PC-9 (cell line): ENCODE measurements at regions not wholly inside any gene's neighbourhood (a gene's known extent, or its start where the extent isn't known, plus 50 kb on each side); places are given as distances from the start of the nearest gene placed in this dataset.

Source experiments
- BruUV-seq: library from RNA; stranded (reverse); fragments of 400-500 nt; replicated peaks from 2 replicates; lab custom pipeline; 2021; lab: Mats Ljungman, UMichigan
- CTCF ChIA-PET: fragments of 300-600 bp; sonication (Branson Sonifier 250); formaldehyde crosslinking; loops from one replicate; lab custom pipeline; 2022; ENCODE audit warnings: antibody characterized with exemption; lab: Charles Lee
- POLR2A ChIA-PET: fragments of 300-600 bp; sonication (Branson Sonifier 250); formaldehyde crosslinking; loops from one replicate; lab custom pipeline; 2022; ENCODE audit warnings: antibody characterized with exemption; ENCODE audit not compliant: unreplicated experiment; lab: Charles Lee
- DNase-seq, 2 experiments: peaks; one replicate each; pipeline versions ENCODE4 v3.0.0 to v3.0.0-alpha.2; 2015 to 2022; ENCODE audit warnings: mixed read lengths in 1 of 2
- H2AFZ ChIP-seq: fragments of 200-600 bp; sonication (generic); 2 replicates; pipeline ENCODE4 v1.8.1; 2017; ENCODE audit warnings: antibody characterized with exemption
- H3F3A ChIP-seq: fragments of 200-600 bp; sonication (generic); 2 replicates; pipeline ENCODE4 v1.8.1; 2017; ENCODE audit warnings: antibody characterized with exemption, mild to moderate bottlenecking, low read depth; ENCODE audit not compliant: insufficient read depth
- H3K27ac ChIP-seq: fragments of 200-600 bp; sonication (generic); 2 replicates; pipeline ENCODE4 v1.6.1; 2016; ENCODE audit warnings: mixed run types
- H3K27me3 ChIP-seq: fragments of 200-600 bp; sonication (generic); 2 replicates; pipeline ENCODE4 v1.6.1; 2016; ENCODE audit warnings: low read depth, mixed run types; ENCODE audit not compliant: insufficient read depth
- H3K36me3 ChIP-seq: fragments of 200-600 bp; sonication (generic); 2 replicates; pipeline ENCODE4 v1.6.1; 2016; ENCODE audit warnings: low read depth, mixed run types
- H3K4me1 ChIP-seq: fragments of 200-600 bp; sonication (generic); replicated peaks from 2 replicates; pipeline ENCODE4 v1.6.1; 2016; ENCODE audit warnings: mixed run types; ENCODE audit not compliant: insufficient read depth
- H3K4me2 ChIP-seq: fragments of 200-600 bp; sonication (generic); 2 replicates; pipeline ENCODE4 v1.6.1; 2017; ENCODE audit warnings: mixed run types
- H3K4me3 ChIP-seq: fragments of 200-600 bp; sonication (generic); 2 replicates; pipeline ENCODE4 v1.6.1; 2016; ENCODE audit warnings: mixed run types
- H3K79me2 ChIP-seq: fragments of 200-600 bp; sonication (generic); 2 replicates; pipeline ENCODE4 v1.6.1; 2017; ENCODE audit warnings: low read depth, mixed run types
- H3K9me2 ChIP-seq: fragments of 200-600 bp; sonication (generic); 2 replicates; pipeline ENCODE4 v1.8.1; 2017; ENCODE audit warnings: mild to moderate bottlenecking; ENCODE audit not compliant: insufficient read depth
- H3K9me3 ChIP-seq: fragments of 200-600 bp; sonication (generic); 2 replicates; pipeline ENCODE4 v1.8.1; 2016; ENCODE audit warnings: low read depth; ENCODE audit not compliant: insufficient read depth
- H4K20me1 ChIP-seq: fragments of 200-600 bp; sonication (generic); 2 replicates; pipeline ENCODE4 v1.8.1; 2017; ENCODE audit not compliant: insufficient read depth
- EZH2 ChIP-seq: fragments of 200-600 bp; sonication (generic); IDR thresholded peaks from 2 replicates; pipeline ENCODE4 v1.8.0; 2017; ENCODE audit warnings: antibody characterized with exemption, low read depth
- intact Hi-C: fragments of 100-400 bp; cut with micrococcal nuclease; formaldehyde crosslinking; loops from one replicate; pipeline ENCODE4 v1.10.0; 2022; ENCODE audit not compliant: unreplicated experiment
- TF ChIP-seq, protein P1 (sequence below): fragments of 200-600 bp; sonication (generic); conservative IDR thresholded peaks from 2 replicates; pipeline ENCODE4 v1.6.1; 2017; ENCODE audit warnings: mixed run types, antibody characterized with exemption, mild to moderate bottlenecking, moderate library complexity

DNA sequence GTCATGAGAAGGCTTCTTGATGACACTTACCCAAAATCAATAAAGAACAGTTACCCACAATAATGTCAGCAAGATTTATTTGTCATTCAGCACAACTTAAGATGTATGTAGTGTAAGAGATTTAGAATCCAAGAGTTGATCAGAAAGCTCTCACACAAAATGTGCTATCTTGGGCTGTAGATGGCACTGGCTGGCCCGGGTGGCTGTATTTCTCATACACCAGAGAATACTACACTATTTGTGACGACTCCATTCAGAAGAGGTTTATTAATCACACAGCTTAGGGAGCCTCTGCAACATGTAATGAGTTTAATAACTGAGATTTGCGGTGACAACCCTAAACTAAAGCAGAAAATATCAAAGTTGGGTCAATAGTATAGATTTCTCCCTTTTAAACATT is 530.4 kb upstream of the KLHL29 start:
- intact Hi-C loops = no loop called here
- no peaks in the 10 kb centered on the region for H4K20me1 ChIP-seq
- no peak overlapping the region for H3K4me3 ChIP-seq
- no peaks in the 10 kb centered on the region for H3K27me3 ChIP-seq
- CTCF ChIA-PET = no interaction called here
- H3K27ac ChIP-seq = no peak overlapping the region
- POLR2A ChIA-PET = no interaction called here
- H3K9me2 ChIP-seq = no peaks in the 10 kb centered on the region
- H3K79me2 ChIP-seq = no peaks in the 10 kb centered on the region
- H3K9me3 ChIP-seq = no peaks in the 10 kb centered on the region
- H3K4me2 ChIP-seq = no peak overlapping the region
- no peak for DNase-seq
- no peaks in the 10 kb centered on the region for H3F3A ChIP-seq
- H3K4me1 ChIP-seq = no peaks in the 10 kb centered on the region
- H3K36me3 ChIP-seq = no peaks in the 10 kb centered on the region
- no peak for TF ChIP-seq EZH2
- TF ChIP-seq, protein P1, sequence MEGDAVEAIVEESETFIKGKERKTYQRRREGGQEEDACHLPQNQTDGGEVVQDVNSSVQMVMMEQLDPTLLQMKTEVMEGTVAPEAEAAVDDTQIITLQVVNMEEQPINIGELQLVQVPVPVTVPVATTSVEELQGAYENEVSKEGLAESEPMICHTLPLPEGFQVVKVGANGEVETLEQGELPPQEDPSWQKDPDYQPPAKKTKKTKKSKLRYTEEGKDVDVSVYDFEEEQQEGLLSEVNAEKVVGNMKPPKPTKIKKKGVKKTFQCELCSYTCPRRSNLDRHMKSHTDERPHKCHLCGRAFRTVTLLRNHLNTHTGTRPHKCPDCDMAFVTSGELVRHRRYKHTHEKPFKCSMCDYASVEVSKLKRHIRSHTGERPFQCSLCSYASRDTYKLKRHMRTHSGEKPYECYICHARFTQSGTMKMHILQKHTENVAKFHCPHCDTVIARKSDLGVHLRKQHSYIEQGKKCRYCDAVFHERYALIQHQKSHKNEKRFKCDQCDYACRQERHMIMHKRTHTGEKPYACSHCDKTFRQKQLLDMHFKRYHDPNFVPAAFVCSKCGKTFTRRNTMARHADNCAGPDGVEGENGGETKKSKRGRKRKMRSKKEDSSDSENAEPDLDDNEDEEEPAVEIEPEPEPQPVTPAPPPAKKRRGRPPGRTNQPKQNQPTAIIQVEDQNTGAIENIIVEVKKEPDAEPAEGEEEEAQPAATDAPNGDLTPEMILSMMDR = no peak
- BruUV-seq = no TSS peak
- H2AFZ ChIP-seq = no peak overlapping the region

DNA sequence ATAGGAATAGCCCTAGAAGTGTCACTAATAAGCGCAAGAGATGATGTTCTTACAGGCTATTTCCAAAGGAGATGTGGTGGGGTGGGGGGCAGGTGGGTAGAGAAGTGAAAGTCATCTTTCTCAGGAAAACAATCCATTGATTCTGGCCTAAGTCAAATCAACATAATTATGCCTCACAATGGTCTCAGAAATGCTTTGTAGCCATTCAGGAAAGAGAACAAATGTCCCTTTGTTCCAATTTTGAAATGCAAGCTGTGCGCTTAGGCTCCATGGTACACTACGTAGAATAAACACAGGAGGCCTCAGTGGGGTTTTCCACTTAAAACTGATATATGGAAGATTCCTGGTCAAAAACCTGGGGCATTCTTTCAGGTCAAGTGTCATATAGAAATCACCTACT is 529.9 kb upstream of the KLHL29 start:
- Histone ChIP-seq H3K27me3 (no peaks in the 10 kb centered on the region), H2AFZ (no peak overlapping the region), H4K20me1 (no peaks in the 10 kb centered on the region), H3K4me3 (no peak overlapping the region), H3K4me2 (no peak overlapping the region), H3K9me3 (no peaks in the 10 kb centered on the region), H3K9me2 (no peaks in the 10 kb centered on the region), H3K4me1 (no peaks in the 10 kb centered on the region), H3K79me2 (no peaks in the 10 kb centered on the region), H3K27ac (no peak overlapping the region), H3F3A (no peaks in the 10 kb centered on the region), H3K36me3 (no peaks in the 10 kb centered on the region)
- DNase-seq = no peak
- ChIA-PET CTCF (no interaction called here), POLR2A (no interaction called here)
- no TSS peak for BruUV-seq
- TF ChIP-seq, protein P1 = no peak
- TF ChIP-seq EZH2 = no peak
- intact Hi-C loops = no loop called here

DNA sequence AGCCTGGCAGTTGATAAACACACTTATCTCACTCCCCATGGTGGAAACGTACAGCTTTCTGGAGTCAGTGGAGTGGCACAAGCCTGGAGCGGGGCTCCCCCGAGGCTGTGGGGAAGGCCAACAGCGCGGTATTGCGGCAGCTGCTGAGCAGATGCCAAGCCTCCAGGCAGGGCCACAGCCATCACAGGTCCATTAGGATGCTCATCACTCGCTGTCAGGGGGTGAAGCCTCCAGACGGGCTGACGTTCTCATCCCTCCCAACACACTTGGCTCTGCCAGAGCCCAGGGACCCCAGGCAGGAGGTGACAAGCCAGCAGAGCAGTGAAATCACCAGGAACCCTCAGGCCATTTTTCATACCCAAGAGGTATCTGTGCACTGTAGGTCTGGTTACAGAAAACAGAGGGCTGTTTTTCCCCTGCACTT is 529.2 kb upstream of the KLHL29 start:
- no peaks in the 10 kb centered on the region for H3F3A ChIP-seq
- no peaks in the 10 kb centered on the region for H4K20me1 ChIP-seq
- H3K4me1 ChIP-seq = no peaks in the 10 kb centered on the region
- H3K36me3 ChIP-seq = no peaks in the 10 kb centered on the region
- H3K27ac ChIP-seq = no peak overlapping the region
- ChIA-PET POLR2A (no interaction called here), CTCF (no interaction called here)
- TF ChIP-seq, protein P1 = no peak
- no peak for TF ChIP-seq EZH2
- H3K4me3 ChIP-seq = no peak overlapping the region
- no peaks in the 10 kb centered on the region for H3K79me2 ChIP-seq
- no peaks in the 10 kb centered on the region for H3K9me3 ChIP-seq
- DNase-seq = no peak
- intact Hi-C loops = no loop called here
- H2AFZ ChIP-seq = no peak overlapping the region
- no peaks in the 10 kb centered on the region for H3K9me2 ChIP-seq
- no peaks in the 10 kb centered on the region for H3K27me3 ChIP-seq
- BruUV-seq = no TSS peak
- no peak overlapping the region for H3K4me2 ChIP-seq
